ENCODE measurements at regions not wholly inside any gene's neighbourhood (a gene's known extent, or its start where the extent isn't known, plus 50 kb on each side); places are given as distances from the start of the nearest gene placed in this dataset.

DNA sequence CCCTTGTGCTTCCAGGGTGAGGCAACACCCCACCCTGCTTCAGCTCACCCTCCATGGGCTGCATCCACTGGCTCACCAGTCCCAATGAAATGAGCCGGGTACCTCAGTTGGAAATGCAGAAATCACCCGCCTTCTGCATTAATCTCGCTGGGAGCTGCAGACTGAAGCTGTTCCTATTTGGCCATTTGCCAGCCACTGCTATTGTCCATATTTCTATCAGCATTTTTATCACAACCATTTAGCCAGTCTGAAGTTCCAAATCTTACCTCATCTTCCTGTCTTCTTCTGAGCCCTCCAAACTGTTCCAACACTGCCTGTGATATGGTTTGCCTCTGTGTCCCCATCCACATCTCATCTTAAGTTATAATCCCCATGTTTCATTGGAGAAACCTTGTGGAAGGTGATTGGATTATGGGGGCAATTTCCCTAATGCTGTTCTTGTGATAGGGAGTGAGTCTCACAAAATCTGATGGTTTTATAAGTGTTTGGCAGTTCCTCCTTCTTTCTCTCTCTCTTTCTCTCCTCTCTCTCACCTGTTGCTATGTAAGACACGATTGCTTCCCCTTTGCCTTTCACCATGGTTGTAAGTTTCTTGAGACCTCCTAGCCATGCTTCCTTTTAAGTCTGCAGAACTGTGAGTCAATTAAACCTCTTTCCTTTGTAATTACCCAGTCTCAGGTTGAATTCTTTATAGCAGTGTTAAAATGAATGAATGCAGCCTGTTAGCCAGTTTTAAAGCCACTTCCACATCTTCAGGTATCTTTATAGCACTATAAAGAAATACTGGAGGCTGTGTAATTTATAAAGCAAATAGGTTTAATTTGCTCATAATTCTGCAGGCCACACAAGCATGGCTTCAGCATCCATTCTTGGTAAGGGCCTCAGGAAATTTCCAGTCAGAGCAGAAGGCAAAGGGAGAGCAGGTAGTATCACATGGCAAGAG, 203.5 kb downstream of the FCRL5 start:
- TF ChIP-seq, protein P1, sequence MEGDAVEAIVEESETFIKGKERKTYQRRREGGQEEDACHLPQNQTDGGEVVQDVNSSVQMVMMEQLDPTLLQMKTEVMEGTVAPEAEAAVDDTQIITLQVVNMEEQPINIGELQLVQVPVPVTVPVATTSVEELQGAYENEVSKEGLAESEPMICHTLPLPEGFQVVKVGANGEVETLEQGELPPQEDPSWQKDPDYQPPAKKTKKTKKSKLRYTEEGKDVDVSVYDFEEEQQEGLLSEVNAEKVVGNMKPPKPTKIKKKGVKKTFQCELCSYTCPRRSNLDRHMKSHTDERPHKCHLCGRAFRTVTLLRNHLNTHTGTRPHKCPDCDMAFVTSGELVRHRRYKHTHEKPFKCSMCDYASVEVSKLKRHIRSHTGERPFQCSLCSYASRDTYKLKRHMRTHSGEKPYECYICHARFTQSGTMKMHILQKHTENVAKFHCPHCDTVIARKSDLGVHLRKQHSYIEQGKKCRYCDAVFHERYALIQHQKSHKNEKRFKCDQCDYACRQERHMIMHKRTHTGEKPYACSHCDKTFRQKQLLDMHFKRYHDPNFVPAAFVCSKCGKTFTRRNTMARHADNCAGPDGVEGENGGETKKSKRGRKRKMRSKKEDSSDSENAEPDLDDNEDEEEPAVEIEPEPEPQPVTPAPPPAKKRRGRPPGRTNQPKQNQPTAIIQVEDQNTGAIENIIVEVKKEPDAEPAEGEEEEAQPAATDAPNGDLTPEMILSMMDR (IDR thresholded peaks at IDR 0.05), result no peak
- TF ChIP-seq CBFB (CRISPR knock-in tag; IDR thresholded peaks at IDR 0.05; ENCODE audit: low read depth), result no peak

All from WTC11 (cell line).